ENCODE measurements at regions not wholly inside any gene's neighbourhood (a gene's known extent, or its start where the extent isn't known, plus 50 kb on each side); places are given as distances from the start of the nearest gene placed in this dataset.

- no peak for DNase-seq
Observed at GRCh38 chr1:219302697-219303096, 129.0 kb downstream of the LYPLAL1 start.

- no peak for DNase-seq
Observed at GRCh38 chr1:219299420-219299819, 125.7 kb downstream of the LYPLAL1 start.

- no peak for DNase-seq
Observed at GRCh38 chr1:219298571-219299148, 125.0 kb downstream of the LYPLAL1 start.

GRCh38 chr1:219296430-219297355 lies 123.0 kb downstream of the LYPLAL1 start:
- no peak for DNase-seq

- no peak for DNase-seq
Observed at GRCh38 chr1:219294251-219294650, 120.6 kb downstream of the LYPLAL1 start.

- DNase-seq = no peak
Observed at GRCh38 chr1:219293410-219293809, 119.7 kb downstream of the LYPLAL1 start.

GRCh38 chr1:219292999-219293398 lies 119.3 kb downstream of the LYPLAL1 start:
- no peak for DNase-seq

GRCh38 chr1:219292341-219292740 lies 118.7 kb downstream of the LYPLAL1 start:
- no peak for DNase-seq

- no peak for DNase-seq
Observed at GRCh38 chr1:219289171-219289570, 115.5 kb downstream of the LYPLAL1 start.

- no peak for DNase-seq
Observed at GRCh38 chr1:219283541-219283940, 109.9 kb downstream of the LYPLAL1 start.

- no peak for DNase-seq
Observed at GRCh38 chr1:219281831-219282230, 108.2 kb downstream of the LYPLAL1 start.

GRCh38 chr1:219279017-219279770 lies 105.5 kb downstream of the LYPLAL1 start:
- DNase-seq = no peak

GRCh38 chr1:219278288-219278687 lies 104.6 kb downstream of the LYPLAL1 start:
- DNase-seq = no peak

- no peak for DNase-seq
Observed at GRCh38 chr1:219277304-219278105, 103.8 kb downstream of the LYPLAL1 start.

GRCh38 chr1:219276049-219276738 lies 102.5 kb downstream of the LYPLAL1 start:
- DNase-seq = no peak

GRCh38 chr1:219273088-219273686 lies 99.5 kb downstream of the LYPLAL1 start:
- no peak for DNase-seq

- no peak for DNase-seq
Observed at GRCh38 chr1:219271818-219272535, 98.3 kb downstream of the LYPLAL1 start.

GRCh38 chr1:219269171-219269570 lies 95.5 kb downstream of the LYPLAL1 start:
- no peak for DNase-seq

- DNase-seq = no peak
Observed at GRCh38 chr1:219266524-219266923, 92.8 kb downstream of the LYPLAL1 start.

- no peak for DNase-seq
Observed at GRCh38 chr1:219265026-219265515, 91.4 kb downstream of the LYPLAL1 start.

- DNase-seq = no peak
Observed at GRCh38 chr1:219264561-219264960, 90.9 kb downstream of the LYPLAL1 start.

All from CD4-positive, alpha-beta T cell treated with Interleukin-4 for 1 hour (primary cell).